ENCODE measurements at regions not wholly inside any gene's neighbourhood (a gene's known extent, or its start where the extent isn't known, plus 50 kb on each side); places are given as distances from the start of the nearest gene placed in this dataset.

DNA sequence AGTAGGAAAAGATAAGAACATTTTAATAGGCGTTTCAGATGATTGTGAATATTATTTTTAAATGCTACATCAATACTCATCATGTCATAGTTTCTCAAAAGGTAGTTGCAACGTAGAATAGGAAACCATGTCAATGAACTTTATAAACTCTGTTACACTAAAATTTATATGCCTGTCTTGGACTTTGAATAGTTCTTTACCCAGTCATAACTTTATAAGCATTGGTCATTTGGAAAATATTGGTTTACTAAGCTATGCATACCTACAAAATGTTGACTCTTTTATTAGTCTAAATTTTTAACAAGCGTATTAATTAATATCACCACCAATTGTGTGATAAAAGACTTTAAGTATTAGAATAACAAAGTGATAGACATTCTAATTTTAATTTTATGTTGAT, 293.5 kb downstream of the CGGBP1 start:
- TF ChIP-seq, protein P1, sequence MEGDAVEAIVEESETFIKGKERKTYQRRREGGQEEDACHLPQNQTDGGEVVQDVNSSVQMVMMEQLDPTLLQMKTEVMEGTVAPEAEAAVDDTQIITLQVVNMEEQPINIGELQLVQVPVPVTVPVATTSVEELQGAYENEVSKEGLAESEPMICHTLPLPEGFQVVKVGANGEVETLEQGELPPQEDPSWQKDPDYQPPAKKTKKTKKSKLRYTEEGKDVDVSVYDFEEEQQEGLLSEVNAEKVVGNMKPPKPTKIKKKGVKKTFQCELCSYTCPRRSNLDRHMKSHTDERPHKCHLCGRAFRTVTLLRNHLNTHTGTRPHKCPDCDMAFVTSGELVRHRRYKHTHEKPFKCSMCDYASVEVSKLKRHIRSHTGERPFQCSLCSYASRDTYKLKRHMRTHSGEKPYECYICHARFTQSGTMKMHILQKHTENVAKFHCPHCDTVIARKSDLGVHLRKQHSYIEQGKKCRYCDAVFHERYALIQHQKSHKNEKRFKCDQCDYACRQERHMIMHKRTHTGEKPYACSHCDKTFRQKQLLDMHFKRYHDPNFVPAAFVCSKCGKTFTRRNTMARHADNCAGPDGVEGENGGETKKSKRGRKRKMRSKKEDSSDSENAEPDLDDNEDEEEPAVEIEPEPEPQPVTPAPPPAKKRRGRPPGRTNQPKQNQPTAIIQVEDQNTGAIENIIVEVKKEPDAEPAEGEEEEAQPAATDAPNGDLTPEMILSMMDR (tag by site-specific recombination; IDR thresholded peaks at IDR 0.05) = no peak
- TF ChIP-seq ZNF639 (tag by site-specific recombination; IDR thresholded peaks at IDR 0.05) (no peak), SP3 (tag by site-specific recombination; IDR thresholded peaks at IDR 0.05) (no peak), KLF9 (tag by site-specific recombination; IDR thresholded peaks at IDR 0.05; ENCODE audit: low read depth) (no peak), ZFP41 (tag by site-specific recombination; IDR thresholded peaks at IDR 0.05; ENCODE audit: borderline replicate concordance) (no peak), ZNF223 (tag by site-specific recombination; IDR thresholded peaks at IDR 0.05) (no peak), MYNN (tag by site-specific recombination; IDR thresholded peaks at IDR 0.05; ENCODE audit: borderline replicate concordance) (no peak), GLI4 (tag by site-specific recombination; IDR thresholded peaks at IDR 0.05) (no peak), ZNF548 (tag by site-specific recombination; IDR thresholded peaks at IDR 0.05) (no peak), REST (tag by site-specific recombination; IDR thresholded peaks at IDR 0.05) (no peak), ZBTB8A (tag by site-specific recombination; IDR thresholded peaks at IDR 0.05) (no peak), PRDM10 (tag by site-specific recombination; IDR thresholded peaks at IDR 0.05) (no peak), ZNF23 (tag by site-specific recombination; IDR thresholded peaks at IDR 0.05; ENCODE audit: borderline replicate concordance) (no peak), ZNF202 (tag by site-specific recombination; IDR thresholded peaks at IDR 0.05; ENCODE audit: borderline replicate concordance) (no peak)

Measured in HEK293 (cell line).